Stimulated activated memory B cell treated with anti-CD40 and anti-IgM and Interleukin-4, amounts not matched to agents 10 μg/mL and 1 μg/mL and 100 μg/mL, for 72 hours (primary cell): ENCODE measurements at regions not wholly inside any gene's neighbourhood (a gene's known extent, or its start where the extent isn't known, plus 50 kb on each side); places are given as distances from the start of the nearest gene placed in this dataset.

Experiments used
- ATAC-seq: fragments of 150-1000 bp; cut with Tn5 transposase; 2 replicates; pipeline ENCODE4 v1.10.0; 2021
- H3K27ac Mint-ChIP-seq: one replicate; pipeline ENCODE4 v1.8.0; 2022; ENCODE audit warnings: mild to moderate bottlenecking, mixed read lengths
- H3K27me3 Mint-ChIP-seq: one replicate; pipeline ENCODE4 v1.8.0; 2022; ENCODE audit warnings: mixed read lengths
- H3K36me3 Mint-ChIP-seq: one replicate; pipeline ENCODE4 v1.8.0; 2022; ENCODE audit warnings: mixed read lengths
- H3K4me1 Mint-ChIP-seq: one replicate; pipeline ENCODE4 v1.8.0; 2022; ENCODE audit warnings: mixed read lengths
- H3K4me3 Mint-ChIP-seq: one replicate; pipeline ENCODE4 v1.8.0; 2022; ENCODE audit warnings: mild to moderate bottlenecking, moderate library complexity, mixed read lengths
- H3K9me3 Mint-ChIP-seq: one replicate; pipeline ENCODE4 v1.8.0; 2022; ENCODE audit warnings: mixed read lengths

- H3K4me3 Mint-ChIP-seq, result no peak overlapping the region
- no peaks in the 10 kb centered on the region for H3K4me1 Mint-ChIP-seq
- H3K27ac Mint-ChIP-seq, result no peak overlapping the region
Measured at GRCh38 chr15:48059791-48060190, 61.0 kb upstream of the SLC24A5 start.

DNA sequence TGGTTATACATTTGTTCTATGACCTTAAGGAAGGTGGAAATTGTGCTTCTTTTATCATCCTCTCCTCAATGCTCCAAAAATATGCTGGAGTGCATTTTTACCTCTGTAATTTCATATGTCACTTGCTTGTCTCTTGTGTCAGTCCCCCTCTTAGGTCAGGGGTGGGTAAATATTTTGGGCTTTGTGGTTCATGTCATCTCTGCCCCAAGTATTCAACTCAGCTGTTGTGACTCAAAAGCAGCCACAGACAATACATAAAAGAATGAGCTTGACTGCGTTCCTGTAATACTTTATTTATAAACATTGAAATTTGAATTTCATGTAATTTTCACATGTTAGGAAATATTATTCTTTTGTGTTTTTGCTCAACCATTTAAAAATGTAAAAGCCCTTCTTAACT lies 60.4 kb upstream of the SLC24A5 start:
- Mint-ChIP-seq H3K27ac (no peak overlapping the region), H3K36me3 (no peaks in the 10 kb centered on the region), H3K4me3 (no peak overlapping the region), H3K27me3 (no peaks in the 10 kb centered on the region), H3K9me3 (peaks cover 6% of the 10 kb centered on the region), H3K4me1 (no peaks in the 10 kb centered on the region)
- no peak for ATAC-seq

More at GRCh38 chr15:48059791-48060190, 61.0 kb upstream of the SLC24A5 start:
- Mint-ChIP-seq H3K27me3 (no peaks in the 10 kb centered on the region), H3K36me3 (no peaks in the 10 kb centered on the region), H3K9me3 (peaks cover 10% of the 10 kb centered on the region)
- ATAC-seq, result no peak

GRCh38 chr15:48061605-48062004 lies 59.2 kb upstream of the SLC24A5 start:
- ATAC-seq, result no peak
- Mint-ChIP-seq H3K9me3 (no peaks in the 10 kb centered on the region), H3K27ac (no peak overlapping the region)

GRCh38 chr15:48062148-48062872 lies 58.5 kb upstream of the SLC24A5 start:
- no peak for ATAC-seq
- no peaks in the 10 kb centered on the region for H3K4me1 Mint-ChIP-seq
- no peaks in the 10 kb centered on the region for H3K9me3 Mint-ChIP-seq
- H3K27me3 Mint-ChIP-seq, result peaks cover 13% of the 10 kb centered on the region
- no peak overlapping the region for H3K4me3 Mint-ChIP-seq
- no peak overlapping the region for H3K27ac Mint-ChIP-seq
- no peaks in the 10 kb centered on the region for H3K36me3 Mint-ChIP-seq

More at GRCh38 chr15:48061605-48062004, 59.2 kb upstream of the SLC24A5 start:
- H3K4me1 Mint-ChIP-seq, result no peaks in the 10 kb centered on the region
- no peak overlapping the region for H3K4me3 Mint-ChIP-seq
- H3K27me3 Mint-ChIP-seq, result peaks cover 7% of the 10 kb centered on the region
- no peaks in the 10 kb centered on the region for H3K36me3 Mint-ChIP-seq

GRCh38 chr15:48063411-48063985 lies 57.3 kb upstream of the SLC24A5 start:
- Mint-ChIP-seq H3K4me3 (no peak overlapping the region), H3K27ac (no peak overlapping the region), H3K9me3 (no peaks in the 10 kb centered on the region), H3K27me3 (peaks cover 13% of the 10 kb centered on the region), H3K36me3 (no peaks in the 10 kb centered on the region), H3K4me1 (no peaks in the 10 kb centered on the region)
- ATAC-seq, result no peak

- H3K4me1 Mint-ChIP-seq, result no peaks in the 10 kb centered on the region
- no peaks in the 10 kb centered on the region for H3K9me3 Mint-ChIP-seq
- no peak for ATAC-seq
Measured at GRCh38 chr15:48064421-48064820, 56.4 kb upstream of the SLC24A5 start.

GRCh38 chr15:48066456-48066855 lies 54.3 kb upstream of the SLC24A5 start:
- H3K27ac Mint-ChIP-seq, result no peak overlapping the region
- H3K4me1 Mint-ChIP-seq, result no peaks in the 10 kb centered on the region

More at GRCh38 chr15:48064421-48064820, 56.4 kb upstream of the SLC24A5 start:
- Mint-ChIP-seq H3K27ac (no peak overlapping the region), H3K27me3 (peaks cover 13% of the 10 kb centered on the region), H3K36me3 (no peaks in the 10 kb centered on the region), H3K4me3 (no peak overlapping the region)

More at GRCh38 chr15:48066456-48066855, 54.3 kb upstream of the SLC24A5 start:
- no peak overlapping the region for H3K4me3 Mint-ChIP-seq
- H3K9me3 Mint-ChIP-seq, result no peaks in the 10 kb centered on the region
- ATAC-seq, result no peak
- H3K27me3 Mint-ChIP-seq, result peaks cover 13% of the 10 kb centered on the region
- no peaks in the 10 kb centered on the region for H3K36me3 Mint-ChIP-seq
